Brain microvascular endothelial cell (primary cell): ENCODE measurements at regions not wholly inside any gene's neighbourhood (a gene's known extent, or its start where the extent isn't known, plus 50 kb on each side); places are given as distances from the start of the nearest gene placed in this dataset.

Experiments
- DNase-seq: peaks from one replicate; pipeline ENCODE4 v3.0.0-alpha.2; 2020
- H3K27ac ChIP-seq: fragments of 250-450 bp; sonication (Bioruptor Pico); 2 replicates; pipeline ENCODE4 v1.5.1; 2020; ENCODE audit warnings: mild to moderate bottlenecking, moderate library complexity
- H3K27me3 ChIP-seq: fragments of 250-450 bp; sonication (Bioruptor Pico); replicated peaks from 2 replicates; pipeline ENCODE4 v1.5.1; 2020; ENCODE audit warnings: mild to moderate bottlenecking
- H3K36me3 ChIP-seq: fragments of 250-450 bp; sonication (Bioruptor Pico); replicated peaks from 2 replicates; pipeline ENCODE4 v1.5.1; 2020; ENCODE audit warnings: mild to moderate bottlenecking
- H3K4me3 ChIP-seq: 2 replicates; pipeline ENCODE4 v1.5.1; 2011; ENCODE audit warnings: low read depth, mild to moderate bottlenecking, control low read depth, low read length, moderate library complexity
- CTCF ChIP-seq: IDR thresholded peaks from 2 replicates; pipeline ENCODE4 v1.5.1; 2011; ENCODE audit warnings: low read depth, mild to moderate bottlenecking, moderate library complexity, low read length, control low read depth, inconsistent platforms; ENCODE audit errors: missing control alignments
- in situ Hi-C: cut with HindIII; loops from 2 replicates; pipeline ENCODE4 v1.10.0; 2017; ENCODE audit warnings: low sequenced_read_pairs, low pct_ligation_motif_present

DNA sequence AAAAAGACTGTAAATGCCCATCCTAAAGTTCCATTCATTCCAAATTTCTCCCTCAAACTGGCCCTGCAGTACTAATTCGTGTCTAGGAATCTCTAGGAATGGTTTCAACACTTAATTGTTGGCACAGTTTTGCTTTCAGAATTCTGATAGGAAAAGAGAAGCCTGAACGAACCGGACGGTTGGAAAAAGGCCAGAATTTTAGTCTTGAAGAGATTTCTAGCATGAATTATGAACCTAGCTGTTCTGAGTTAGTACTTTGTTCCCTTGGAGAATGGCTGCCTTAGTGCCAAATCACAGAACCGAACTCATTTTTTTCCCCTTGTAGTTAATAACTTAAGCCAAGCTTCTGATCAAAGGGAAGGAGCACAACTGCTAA is 262.6 kb downstream of the ADAMTS20 start:
- TF ChIP-seq CTCF, result no peak
- DNase-seq, result no peak
- H3K27ac ChIP-seq, result no peak overlapping the region
- no peaks in the 10 kb centered on the region for H3K27me3 ChIP-seq
- no peak overlapping the region for H3K4me3 ChIP-seq
- in situ Hi-C loops, result no loop called here
- no peaks in the 10 kb centered on the region for H3K36me3 ChIP-seq

- no peak overlapping the region for H3K27ac ChIP-seq
- in situ Hi-C loops, result no loop called here
- no peak for TF ChIP-seq CTCF
- no peak overlapping the region for H3K4me3 ChIP-seq
- H3K36me3 ChIP-seq, result no peaks in the 10 kb centered on the region
- no peaks in the 10 kb centered on the region for H3K27me3 ChIP-seq
- no peak for DNase-seq
Observed at GRCh38 chr12:43288671-43289425, 263.2 kb downstream of the ADAMTS20 start.

DNA sequence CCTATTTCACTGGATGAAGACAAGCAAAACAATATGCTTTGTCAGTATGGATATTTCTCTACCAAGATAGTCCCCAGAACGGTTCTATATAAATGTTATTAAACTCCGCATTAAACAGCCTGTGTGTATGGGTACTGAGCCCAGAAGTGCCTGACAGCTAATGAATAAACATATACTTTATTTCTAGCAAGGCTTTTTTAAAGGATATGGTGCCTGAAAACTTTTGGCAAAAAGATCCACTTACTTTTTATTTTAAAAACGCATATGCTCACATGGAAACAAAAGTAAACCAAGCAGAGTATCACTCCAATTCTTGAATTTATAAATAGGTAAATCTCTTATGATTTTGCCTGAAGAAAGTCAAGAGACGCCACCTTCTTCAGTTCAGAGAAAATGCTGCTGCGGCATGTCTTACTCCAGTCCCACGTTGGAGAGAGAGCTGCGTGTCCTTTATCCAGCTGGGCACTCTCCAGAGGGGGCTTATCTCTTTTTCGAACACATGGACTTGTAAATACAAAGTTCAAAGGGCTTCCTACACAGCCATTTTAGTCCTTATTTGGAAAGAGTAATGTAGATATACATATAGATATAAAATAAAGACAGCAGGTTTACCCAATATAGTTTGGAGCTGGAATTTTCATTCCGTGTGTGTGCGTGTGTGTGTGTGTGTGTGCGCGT is 264.2 kb downstream of the ADAMTS20 start:
- Histone ChIP-seq H3K4me3 (no peak overlapping the region), H3K36me3 (no peaks in the 10 kb centered on the region), H3K27me3 (no peaks in the 10 kb centered on the region), H3K27ac (no peak overlapping the region)
- DNase-seq, result no peak
- in situ Hi-C loops, result no loop called here
- no peak for TF ChIP-seq CTCF

DNA sequence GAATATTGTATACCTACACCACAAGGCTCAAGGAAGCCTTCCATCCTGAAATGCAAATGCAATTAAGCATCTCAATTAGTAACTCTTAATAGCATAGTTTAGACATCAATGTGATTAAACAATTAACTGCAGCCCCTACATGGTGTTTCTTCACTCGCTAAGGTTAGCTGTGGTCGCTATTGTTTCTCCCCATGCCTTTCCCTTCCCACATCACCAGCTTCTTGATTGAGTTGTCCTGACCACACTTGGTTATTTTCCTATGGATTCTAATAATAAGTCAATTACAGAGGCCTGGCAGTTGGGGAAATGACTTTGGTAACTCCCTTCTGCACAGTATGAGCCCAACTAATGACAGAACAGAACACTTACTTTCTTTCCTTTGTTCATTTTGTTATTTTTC is 265.0 kb downstream of the ADAMTS20 start:
- Histone ChIP-seq H3K36me3 (no peaks in the 10 kb centered on the region), H3K27ac (no peak overlapping the region), H3K27me3 (no peaks in the 10 kb centered on the region), H3K4me3 (no peak overlapping the region)
- no peak for TF ChIP-seq CTCF
- in situ Hi-C loops, result no loop called here
- no peak for DNase-seq

- peak; percentile 91 for DNase-seq
- H3K4me3 ChIP-seq, result no peak overlapping the region
- TF ChIP-seq CTCF, result no peak
Observed at GRCh38 chr12:43285159-43285598, 266.8 kb downstream of the ADAMTS20 start.

More at GRCh38 chr12:43285159-43285598, 266.8 kb downstream of the ADAMTS20 start:
- in situ Hi-C loops, result no loop called here
- Histone ChIP-seq H3K36me3 (no peaks in the 10 kb centered on the region), H3K27me3 (no peaks in the 10 kb centered on the region), H3K27ac (peak overlapping the region; percentile 86)
